Left ventricle myocardium inferior (tissue), 1 donor: ENCODE measurements at regions not wholly inside any gene's neighbourhood (a gene's known extent, or its start where the extent isn't known, plus 50 kb on each side); places are given as distances from the start of the nearest gene placed in this dataset.

Source experiments
- DNase-seq: peaks from one replicate; pipeline ENCODE4 v3.0.0-alpha.2; 2020
- H3K27ac ChIP-seq: fragments of 200-600 bp; replicated peaks from 2 replicates; pipeline ENCODE4 v1.8.0; 2021
- H3K27me3 ChIP-seq: fragments of 200-600 bp; 2 replicates; pipeline ENCODE4 v1.8.0; 2021; ENCODE audit warnings: low read depth
- H3K36me3 ChIP-seq: fragments of 200-600 bp; 2 replicates; pipeline ENCODE4 v1.8.0; 2021
- H3K4me1 ChIP-seq: fragments of 200-600 bp; 2 replicates; pipeline ENCODE4 v1.8.0; 2021
- H3K4me3 ChIP-seq: fragments of 200-600 bp; 2 replicates; pipeline ENCODE4 v1.8.0; 2021; ENCODE audit warnings: mild to moderate bottlenecking, moderate library complexity
- H3K9me3 ChIP-seq: fragments of 200-600 bp; replicated peaks from 2 replicates; pipeline ENCODE4 v1.8.0; 2021
- intact Hi-C: fragments of 100-400 bp; cut with micrococcal nuclease; formaldehyde crosslinking; loops from one replicate; pipeline ENCODE4 v1.11.0; 2022
- TF ChIP-seq, protein P1 (sequence below): fragments of 200-600 bp; IDR thresholded peaks from 2 replicates; pipeline ENCODE4 v1.8.0; 2021; ENCODE audit warnings: antibody characterized with exemption, mild to moderate bottlenecking, borderline replicate concordance
- donor health status: DM: no; HTN: yes; CAD: no; lungs with severe emphysema.

DNA sequence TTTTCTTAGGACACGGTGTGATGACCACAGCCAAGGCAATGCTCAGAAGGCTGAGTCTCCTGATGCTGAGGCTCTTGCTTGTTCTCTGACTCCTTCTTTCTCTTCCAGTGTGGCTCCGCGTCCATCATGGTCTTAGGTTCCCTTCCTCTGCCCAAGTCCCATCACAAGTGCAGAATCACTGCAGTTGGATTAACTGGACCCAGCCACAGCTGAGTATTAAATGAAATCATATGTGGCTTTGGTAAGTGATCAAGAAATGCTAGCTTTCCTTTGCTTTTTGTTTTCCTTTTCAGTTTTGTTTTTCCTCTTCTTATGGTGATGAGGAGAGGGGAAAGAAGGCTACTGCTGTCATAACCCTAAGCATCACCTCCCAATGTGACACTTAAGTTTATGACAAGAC, 375.8 kb downstream of the INSIG2 start:
- TF ChIP-seq, protein P1, sequence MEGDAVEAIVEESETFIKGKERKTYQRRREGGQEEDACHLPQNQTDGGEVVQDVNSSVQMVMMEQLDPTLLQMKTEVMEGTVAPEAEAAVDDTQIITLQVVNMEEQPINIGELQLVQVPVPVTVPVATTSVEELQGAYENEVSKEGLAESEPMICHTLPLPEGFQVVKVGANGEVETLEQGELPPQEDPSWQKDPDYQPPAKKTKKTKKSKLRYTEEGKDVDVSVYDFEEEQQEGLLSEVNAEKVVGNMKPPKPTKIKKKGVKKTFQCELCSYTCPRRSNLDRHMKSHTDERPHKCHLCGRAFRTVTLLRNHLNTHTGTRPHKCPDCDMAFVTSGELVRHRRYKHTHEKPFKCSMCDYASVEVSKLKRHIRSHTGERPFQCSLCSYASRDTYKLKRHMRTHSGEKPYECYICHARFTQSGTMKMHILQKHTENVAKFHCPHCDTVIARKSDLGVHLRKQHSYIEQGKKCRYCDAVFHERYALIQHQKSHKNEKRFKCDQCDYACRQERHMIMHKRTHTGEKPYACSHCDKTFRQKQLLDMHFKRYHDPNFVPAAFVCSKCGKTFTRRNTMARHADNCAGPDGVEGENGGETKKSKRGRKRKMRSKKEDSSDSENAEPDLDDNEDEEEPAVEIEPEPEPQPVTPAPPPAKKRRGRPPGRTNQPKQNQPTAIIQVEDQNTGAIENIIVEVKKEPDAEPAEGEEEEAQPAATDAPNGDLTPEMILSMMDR = no peak
- Histone ChIP-seq H3K4me3 (no peak overlapping the region), H3K4me1 (no peaks in the 10 kb centered on the region), H3K27me3 (peaks cover 36% of the 10 kb centered on the region), H3K27ac (no peak overlapping the region), H3K9me3 (no peaks in the 10 kb centered on the region), H3K36me3 (no peaks in the 10 kb centered on the region)
- intact Hi-C loops = no loop called here
- no peak for DNase-seq

DNA sequence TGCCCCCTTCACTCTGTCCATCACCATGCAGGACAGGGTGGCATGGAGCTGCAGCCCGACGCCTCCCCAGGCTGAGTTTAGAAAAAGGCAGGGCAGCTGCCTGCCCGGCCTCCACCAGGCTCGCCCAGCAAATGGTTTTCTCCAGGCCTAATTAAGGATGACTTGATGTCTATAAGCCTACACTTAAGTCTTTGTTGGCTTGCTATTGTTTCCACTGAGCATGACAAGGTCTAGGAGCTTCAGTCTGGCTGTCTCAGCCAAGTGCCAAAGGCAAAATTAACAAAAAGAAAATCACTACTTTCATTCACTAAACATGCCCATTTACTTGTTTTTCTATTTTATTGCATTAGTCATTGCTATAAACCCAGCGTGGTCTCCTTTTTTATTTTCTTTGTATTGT, 372.2 kb downstream of the INSIG2 start:
- no peak for DNase-seq
- intact Hi-C loops = no loop called here
- Histone ChIP-seq H3K4me1 (no peaks in the 10 kb centered on the region), H3K4me3 (no peak overlapping the region), H3K9me3 (no peaks in the 10 kb centered on the region), H3K27me3 (peaks cover 48% of the 10 kb centered on the region), H3K36me3 (no peaks in the 10 kb centered on the region), H3K27ac (no peak overlapping the region)
- TF ChIP-seq, protein P1 = no peak

DNA sequence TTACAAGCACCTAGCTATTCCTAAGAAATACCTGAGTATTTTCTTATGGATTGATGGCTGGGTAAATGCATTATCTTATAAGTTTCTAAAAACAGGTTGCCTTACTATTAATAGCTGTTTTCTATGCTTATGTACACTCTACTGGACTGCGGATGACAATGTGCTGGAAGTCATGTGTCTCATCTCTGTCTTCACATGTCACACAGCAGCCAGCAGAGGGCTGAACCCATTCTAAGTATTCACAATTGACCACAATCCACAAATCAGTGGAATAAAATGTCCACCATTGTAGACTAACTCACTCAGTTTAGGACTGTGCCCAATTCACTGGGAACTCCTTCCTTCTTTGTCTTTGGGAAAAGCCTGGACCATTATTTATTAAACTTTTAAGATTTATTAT, 371.2 kb downstream of the INSIG2 start:
- Histone ChIP-seq H3K27me3 (peaks cover 53% of the 10 kb centered on the region), H3K36me3 (no peaks in the 10 kb centered on the region), H3K4me3 (no peak overlapping the region), H3K4me1 (no peaks in the 10 kb centered on the region), H3K27ac (no peak overlapping the region), H3K9me3 (no peaks in the 10 kb centered on the region)
- TF ChIP-seq, protein P1 = no peak
- DNase-seq = no peak
- intact Hi-C loops = no loop called here

DNA sequence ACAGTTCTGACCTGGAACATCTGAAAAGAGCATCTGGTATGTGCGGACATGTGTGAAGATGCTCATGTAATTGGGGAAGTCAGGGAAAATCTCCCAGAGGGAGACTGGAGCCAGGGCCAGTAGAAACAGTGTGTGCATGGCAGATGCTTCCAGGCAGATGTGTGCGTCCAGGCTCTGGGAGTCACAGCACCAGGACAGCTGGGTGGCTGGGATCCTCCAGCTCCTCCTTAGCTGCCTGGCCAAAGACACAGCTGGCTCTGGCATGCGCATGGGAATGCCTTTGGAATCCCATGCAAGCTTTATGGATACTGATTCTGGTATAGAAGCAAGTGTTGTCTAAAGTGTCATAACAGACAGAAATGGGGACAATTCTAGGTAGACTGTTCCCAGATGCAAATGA, 369.7 kb downstream of the INSIG2 start:
- H3K4me3 ChIP-seq = no peak overlapping the region
- no peak overlapping the region for H3K27ac ChIP-seq
- TF ChIP-seq, protein P1 = no peak
- no peaks in the 10 kb centered on the region for H3K36me3 ChIP-seq
- H3K27me3 ChIP-seq = peaks cover 49% of the 10 kb centered on the region
- intact Hi-C loops = no loop called here
- H3K4me1 ChIP-seq = no peaks in the 10 kb centered on the region
- DNase-seq = no peak
- H3K9me3 ChIP-seq = no peaks in the 10 kb centered on the region

DNA sequence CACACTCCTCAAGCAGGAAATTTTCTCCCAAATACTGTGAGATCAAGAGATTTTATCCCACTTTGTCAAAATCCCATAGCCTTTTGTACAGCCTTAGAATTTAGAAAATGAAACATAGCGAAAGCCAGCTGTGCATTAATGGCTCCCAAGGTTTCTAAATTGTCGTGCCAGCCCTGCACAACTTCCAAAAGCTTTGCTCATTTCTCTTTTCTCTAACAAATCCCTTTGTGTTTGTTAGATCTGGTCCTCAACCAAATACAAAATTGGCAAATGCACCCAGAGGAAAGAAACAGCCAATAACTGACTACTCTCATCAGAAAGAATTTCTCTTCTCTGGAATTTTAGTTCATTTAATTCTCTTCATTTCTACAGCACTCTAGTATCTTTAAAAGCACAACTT, 361.1 kb downstream of the INSIG2 start:
- intact Hi-C loops = no loop called here
- TF ChIP-seq, protein P1 = no peak

DNA sequence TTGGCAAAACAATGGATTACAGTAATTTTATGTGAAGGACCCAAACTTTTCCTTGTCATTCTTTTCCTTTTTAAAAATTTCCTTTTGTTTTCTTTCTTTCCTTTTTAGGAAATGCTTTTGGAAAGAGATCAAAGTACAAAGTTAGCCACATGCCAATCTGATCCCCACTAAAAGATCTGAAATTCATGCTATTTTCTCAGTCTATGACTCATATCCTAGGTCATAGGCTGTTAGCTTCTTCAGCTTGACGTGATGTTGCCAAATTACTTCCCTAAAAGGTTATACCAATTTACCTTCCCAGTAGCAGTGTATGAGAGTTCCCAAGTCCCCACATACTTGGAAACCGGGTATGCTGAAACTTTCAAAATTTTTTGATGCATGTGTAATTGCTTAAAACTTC, 355.3 kb downstream of the INSIG2 start:
- H3K27me3 ChIP-seq = no peaks in the 10 kb centered on the region
- no peak overlapping the region for H3K4me3 ChIP-seq
- DNase-seq = no peak
- intact Hi-C loops = no loop called here
- H3K27ac ChIP-seq = no peak overlapping the region
- TF ChIP-seq, protein P1 = no peak
- H3K36me3 ChIP-seq = no peaks in the 10 kb centered on the region
- no peaks in the 10 kb centered on the region for H3K4me1 ChIP-seq
- peaks cover 7% of the 10 kb centered on the region for H3K9me3 ChIP-seq

More for the DNA sequence above, 361.1 kb downstream of the INSIG2 start:
- DNase-seq = no peak
- Histone ChIP-seq H3K9me3 (peaks cover 12% of the 10 kb centered on the region), H3K27ac (no peak overlapping the region), H3K4me1 (no peaks in the 10 kb centered on the region), H3K36me3 (no peaks in the 10 kb centered on the region), H3K27me3 (no peaks in the 10 kb centered on the region), H3K4me3 (no peak overlapping the region)
